Natural killer cell (primary cell): ENCODE measurements at regions not wholly inside any gene's neighbourhood (a gene's known extent, or its start where the extent isn't known, plus 50 kb on each side); places are given as distances from the start of the nearest gene placed in this dataset.

Experiments
- ATAC-seq, 3 donors: fragments of 150-1000 bp in 2 of 3; fragments of 200-7000 bp in 1 of 3; cut with Tn5 transposase; 1 replicate in 1 of 3; 2 replicates in 2 of 3; pipeline ENCODE4 v1.10.0; 2021; ENCODE audit warnings: mild to moderate bottlenecking in 2 of 3, moderate library complexity in 2 of 3
- DNase-seq, 2 donors: peaks; one replicate each; pipeline versions ENCODE4 v3.0.0 to v3.0.0-alpha.2; 2013 to 2021; ENCODE audit warnings: mixed read lengths in 1 of 2
- H3K27ac ChIP-seq: one replicate; pipeline ENCODE4 v1.5.1; 2013; ENCODE audit warnings: mild to moderate bottlenecking, low read length
- H3K27me3 ChIP-seq: one replicate; pipeline ENCODE4 v1.6.1; 2013; ENCODE audit warnings: low read length; ENCODE audit not compliant: control insufficient read depth, insufficient read depth
- H3K36me3 ChIP-seq: one replicate; pipeline ENCODE4 v1.6.1; 2013; ENCODE audit warnings: low read length; ENCODE audit not compliant: control insufficient read depth, insufficient read depth
- H3K4me1 ChIP-seq: one replicate; pipeline ENCODE4 v1.6.1; 2013; ENCODE audit warnings: low read length; ENCODE audit not compliant: control insufficient read depth, insufficient read depth
- H3K4me3 ChIP-seq: one replicate; pipeline ENCODE4 v1.5.1; 2013; ENCODE audit warnings: low read length
- H3K9me3 ChIP-seq: one replicate; pipeline ENCODE4 v1.6.1; 2013; ENCODE audit warnings: low read length; ENCODE audit not compliant: control insufficient read depth, insufficient read depth
- H3K27ac Mint-ChIP-seq, 2 donors: one replicate each; pipeline ENCODE4 v1.8.0; 2022; ENCODE audit warnings: mild to moderate bottlenecking in 2 of 2, mixed read lengths in 2 of 2, moderate library complexity in 1 of 2
- H3K27me3 Mint-ChIP-seq, 2 donors: one replicate each; pipeline ENCODE4 v1.8.0; 2022; ENCODE audit warnings: low read depth in 2 of 2, mixed read lengths in 2 of 2
- H3K36me3 Mint-ChIP-seq: one replicate; pipeline ENCODE4 v1.8.0; 2022; ENCODE audit warnings: mixed read lengths
- H3K4me1 Mint-ChIP-seq, 2 donors: one replicate each; pipeline ENCODE4 v1.8.0; 2022; ENCODE audit warnings: mixed read lengths in 2 of 2
- H3K4me3 Mint-ChIP-seq: one replicate; pipeline ENCODE4 v1.8.0; 2022; ENCODE audit warnings: mild to moderate bottlenecking, moderate library complexity, mixed read lengths
- H3K9me3 Mint-ChIP-seq, 2 donors: one replicate each; pipeline ENCODE4 v1.8.0; 2022; ENCODE audit warnings: mixed read lengths in 2 of 2
- WGBS: methylation state at CpG from one replicate; pipeline ENCODE4 v1.1.7; 2013; ENCODE audit warnings: missing lambda C conversion rate; ENCODE audit not compliant: insufficient coverage; 5-methylcytosine and 5-hydroxymethylcytosine counted together
- intact Hi-C: fragments of 100-400 bp; cut with micrococcal nuclease; formaldehyde crosslinking; loops from one replicate; pipeline ENCODE4 v1.14.2; 2022
- TF ChIP-seq, protein P1 (sequence below): fragments of 200-600 bp; IDR thresholded peaks from one replicate; pipeline ENCODE4 v1.8.0; 2022; ENCODE audit warnings: antibody characterized with exemption

DNA sequence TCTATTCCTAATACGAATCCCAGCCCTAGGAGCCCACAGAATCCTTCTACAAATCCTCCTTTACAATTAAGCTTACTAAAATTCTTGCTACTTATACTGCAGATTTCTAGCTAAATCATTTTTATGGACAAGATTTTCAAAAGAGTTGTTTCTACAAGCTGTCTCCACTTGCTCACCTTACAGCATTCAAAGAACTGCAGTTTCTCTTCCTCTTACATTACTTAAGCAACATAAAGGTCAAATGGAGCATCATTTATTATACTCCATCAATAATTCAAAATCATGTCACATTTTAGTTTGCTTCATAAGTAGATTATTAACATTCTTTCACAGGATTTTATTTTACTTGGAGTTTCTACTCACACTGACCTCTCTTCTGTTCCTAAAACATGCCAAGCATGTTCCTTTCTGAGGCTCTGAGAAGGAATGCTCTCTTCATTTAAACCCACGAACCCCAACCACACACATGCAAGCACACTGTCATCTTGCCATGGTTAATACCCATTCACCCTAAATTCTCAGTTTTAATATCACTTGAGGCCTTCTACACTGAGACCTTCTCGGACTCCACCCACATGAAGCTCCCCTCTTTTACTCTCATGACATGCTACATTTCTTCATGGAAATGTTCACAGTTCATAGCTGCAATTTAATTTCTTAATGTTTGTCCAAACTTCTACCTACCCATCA lies 388.2 kb downstream of the TBC1D32 start:
- Mint-ChIP-seq H3K27me3 (no peaks in the 10 kb centered on the region), H3K36me3 (no peaks in the 10 kb centered on the region), H3K9me3 (peaks cover 0 to 2% of the 10 kb centered on the region in 2 donors), H3K27ac (no peak overlapping the region), H3K4me3 (no peak overlapping the region), H3K4me1 (no peaks in the 10 kb centered on the region)
- no peak for DNase-seq
- Histone ChIP-seq H3K27ac (no peak overlapping the region), H3K36me3 (no peaks in the 10 kb centered on the region), H3K4me1 (no peaks in the 10 kb centered on the region), H3K4me3 (no peak overlapping the region), H3K9me3 (no peaks in the 10 kb centered on the region), H3K27me3 (no peaks in the 10 kb centered on the region)
- TF ChIP-seq, protein P1, sequence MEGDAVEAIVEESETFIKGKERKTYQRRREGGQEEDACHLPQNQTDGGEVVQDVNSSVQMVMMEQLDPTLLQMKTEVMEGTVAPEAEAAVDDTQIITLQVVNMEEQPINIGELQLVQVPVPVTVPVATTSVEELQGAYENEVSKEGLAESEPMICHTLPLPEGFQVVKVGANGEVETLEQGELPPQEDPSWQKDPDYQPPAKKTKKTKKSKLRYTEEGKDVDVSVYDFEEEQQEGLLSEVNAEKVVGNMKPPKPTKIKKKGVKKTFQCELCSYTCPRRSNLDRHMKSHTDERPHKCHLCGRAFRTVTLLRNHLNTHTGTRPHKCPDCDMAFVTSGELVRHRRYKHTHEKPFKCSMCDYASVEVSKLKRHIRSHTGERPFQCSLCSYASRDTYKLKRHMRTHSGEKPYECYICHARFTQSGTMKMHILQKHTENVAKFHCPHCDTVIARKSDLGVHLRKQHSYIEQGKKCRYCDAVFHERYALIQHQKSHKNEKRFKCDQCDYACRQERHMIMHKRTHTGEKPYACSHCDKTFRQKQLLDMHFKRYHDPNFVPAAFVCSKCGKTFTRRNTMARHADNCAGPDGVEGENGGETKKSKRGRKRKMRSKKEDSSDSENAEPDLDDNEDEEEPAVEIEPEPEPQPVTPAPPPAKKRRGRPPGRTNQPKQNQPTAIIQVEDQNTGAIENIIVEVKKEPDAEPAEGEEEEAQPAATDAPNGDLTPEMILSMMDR, result no peak
- no peak for ATAC-seq
- intact Hi-C loops, result no loop called here
- WGBS, result 63% methylated on average over 3 of the region's 3 CpGs

DNA sequence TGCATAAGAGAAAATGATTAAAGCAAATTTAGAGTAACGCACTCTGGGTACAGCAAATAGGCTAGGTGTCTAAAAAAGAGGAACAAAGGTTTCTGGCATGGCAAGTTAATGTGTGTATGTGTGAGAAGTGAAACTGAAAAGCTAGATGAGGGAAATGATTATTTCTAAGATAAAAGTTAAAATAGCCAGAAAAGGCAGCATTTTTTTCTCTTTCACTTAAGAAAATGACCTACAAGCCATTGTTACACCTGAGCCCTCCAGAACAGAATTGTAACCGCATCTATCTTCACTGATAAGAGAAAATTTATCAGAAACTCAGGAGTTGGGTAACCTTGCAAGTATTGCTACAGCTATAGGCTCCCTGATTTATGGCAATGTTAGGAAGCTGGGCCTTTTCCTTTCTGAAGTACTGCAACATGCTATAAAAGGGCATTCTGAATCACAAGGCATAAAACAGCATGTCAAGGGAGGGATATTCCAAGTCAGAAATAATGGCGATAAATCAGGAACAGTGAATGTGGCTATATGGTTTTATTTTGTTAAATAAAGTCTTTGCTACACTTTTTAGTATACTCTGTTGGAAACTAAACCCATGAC lies 395.3 kb downstream of the TBC1D32 start:
- no peak for ATAC-seq
- Histone ChIP-seq H3K27me3 (no peaks in the 10 kb centered on the region), H3K4me1 (no peaks in the 10 kb centered on the region), H3K36me3 (no peaks in the 10 kb centered on the region), H3K9me3 (no peaks in the 10 kb centered on the region), H3K4me3 (no peak overlapping the region), H3K27ac (peak overlapping the region; percentile 38)
- Mint-ChIP-seq H3K27me3 (no peaks in the 10 kb centered on the region), H3K9me3 (peaks cover 2 to 5% of the 10 kb centered on the region in 2 donors), H3K36me3 (no peaks in the 10 kb centered on the region), H3K4me3 (no peak overlapping the region), H3K27ac (no peak overlapping the region), H3K4me1 (no peaks in the 10 kb centered on the region)
- TF ChIP-seq, protein P1, result no peak
- WGBS, result 6% methylated on average over 3 of the region's 3 CpGs
- intact Hi-C loops, result no loop called here
- DNase-seq, result no peak

DNA sequence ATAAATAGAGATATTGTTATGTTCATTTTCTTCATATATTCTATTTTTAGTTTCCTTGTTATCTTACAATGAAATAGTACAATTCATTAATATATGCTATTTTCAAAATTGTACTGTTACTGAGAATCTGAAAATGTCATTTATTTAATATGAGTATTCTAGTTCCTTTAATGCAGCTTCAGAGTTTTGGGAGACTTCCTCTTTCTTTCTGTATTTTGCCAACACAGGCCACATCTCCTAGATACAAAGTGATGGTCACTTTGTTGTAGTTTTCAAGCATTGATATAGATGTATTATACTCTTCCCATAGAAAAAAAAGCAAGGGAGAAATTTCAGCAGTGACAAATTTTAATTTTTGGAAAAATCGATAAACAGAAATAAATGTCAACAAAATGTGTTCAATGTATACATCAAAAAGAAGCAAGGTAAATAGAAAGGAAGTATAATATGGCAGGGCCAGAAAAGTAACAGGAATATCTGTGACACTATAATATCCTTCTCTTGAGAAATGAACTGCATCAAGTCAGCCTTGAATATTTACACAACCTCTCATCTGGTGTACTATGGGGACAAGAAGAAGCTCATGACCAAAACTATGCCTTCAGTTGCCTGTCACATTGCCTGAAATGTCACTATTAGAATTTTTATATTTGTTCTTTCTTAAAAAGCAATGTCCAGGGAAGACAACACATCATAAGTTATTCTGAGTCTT lies 396.0 kb downstream of the TBC1D32 start:
- Histone ChIP-seq H3K4me3 (no peak overlapping the region), H3K4me1 (no peaks in the 10 kb centered on the region), H3K27me3 (no peaks in the 10 kb centered on the region), H3K36me3 (no peaks in the 10 kb centered on the region), H3K27ac (peak overlapping the region; percentile 29), H3K9me3 (no peaks in the 10 kb centered on the region)
- no peak overlapping the region for H3K4me3 Mint-ChIP-seq
- no CpG with 5 or more reads among the region's 1 CpG for WGBS
- no peak overlapping the region for H3K27ac Mint-ChIP-seq
- H3K27me3 Mint-ChIP-seq, result no peaks in the 10 kb centered on the region
- H3K4me1 Mint-ChIP-seq, result no peaks in the 10 kb centered on the region
- TF ChIP-seq, protein P1, result no peak
- no peaks in the 10 kb centered on the region for H3K36me3 Mint-ChIP-seq
- H3K9me3 Mint-ChIP-seq, result peaks cover 2 to 5% of the 10 kb centered on the region in 2 donors
- no peak for ATAC-seq
- DNase-seq, result no peak
- intact Hi-C loops, result no loop called here
